CD4-positive, alpha-beta T cell treated with Interleukin-6 for 4 hours (primary cell): ENCODE measurements at regions not wholly inside any gene's neighbourhood (a gene's known extent, or its start where the extent isn't known, plus 50 kb on each side); places are given as distances from the start of the nearest gene placed in this dataset.

Experiments
- DNase-seq: peaks from one replicate; pipeline ENCODE4 v3.0.0-alpha.2; 2020; ENCODE audit warnings: mixed read lengths

DNA sequence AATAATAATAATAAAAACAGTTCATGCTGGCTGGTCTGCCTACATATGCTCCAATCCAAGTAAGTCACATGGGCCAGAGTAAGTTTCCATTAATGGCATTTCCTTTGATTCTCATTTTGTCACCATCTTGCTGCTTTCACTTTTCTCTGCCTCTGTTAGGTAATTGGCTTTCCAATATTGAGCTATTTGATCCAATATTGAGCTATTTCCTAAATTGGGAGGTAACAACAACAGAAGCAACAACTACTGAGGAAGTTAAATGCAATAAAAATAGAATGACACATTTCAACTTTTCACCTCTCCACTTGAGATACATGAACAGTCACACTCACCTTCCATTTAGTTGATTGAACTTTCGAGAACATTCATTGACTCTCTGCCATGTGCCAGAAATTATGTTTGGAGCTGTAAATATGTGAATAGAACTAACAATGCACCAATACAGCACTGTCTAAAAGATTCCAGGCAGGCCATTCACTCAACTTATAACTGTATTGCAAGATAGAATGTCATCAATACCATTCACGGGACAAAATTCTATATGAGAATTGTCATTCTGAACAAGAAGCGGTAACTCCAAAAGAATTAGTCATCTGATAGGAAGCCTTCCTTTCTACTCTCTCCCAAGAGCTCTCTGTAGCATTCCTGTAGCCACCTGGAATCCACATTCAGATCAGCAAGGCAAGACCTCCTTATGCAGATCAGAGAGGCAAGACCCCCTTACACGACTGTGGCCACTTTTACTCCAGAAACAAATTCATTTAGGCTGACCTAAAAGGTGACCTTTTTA lies 136.4 kb downstream of the PHLDA1 start:
- no peak for DNase-seq

DNA sequence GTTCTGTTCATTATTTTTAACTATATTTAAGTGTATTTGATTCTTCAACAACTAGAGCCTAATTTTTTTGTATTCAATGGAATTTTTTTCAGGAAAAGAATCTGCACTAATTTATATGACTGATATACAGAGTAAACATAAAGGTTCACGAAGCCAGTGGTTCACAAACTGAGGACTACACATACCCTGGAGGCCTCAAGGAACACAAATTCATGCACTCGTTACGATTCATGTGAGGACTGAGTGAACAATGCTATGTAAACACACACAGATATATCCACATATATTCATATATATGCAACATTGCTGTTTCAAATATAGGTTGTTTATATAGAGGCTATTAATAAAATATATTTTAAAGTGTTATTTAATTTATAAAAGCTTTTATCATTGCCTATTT lies 137.8 kb downstream of the PHLDA1 start:
- DNase-seq, result no peak

DNA sequence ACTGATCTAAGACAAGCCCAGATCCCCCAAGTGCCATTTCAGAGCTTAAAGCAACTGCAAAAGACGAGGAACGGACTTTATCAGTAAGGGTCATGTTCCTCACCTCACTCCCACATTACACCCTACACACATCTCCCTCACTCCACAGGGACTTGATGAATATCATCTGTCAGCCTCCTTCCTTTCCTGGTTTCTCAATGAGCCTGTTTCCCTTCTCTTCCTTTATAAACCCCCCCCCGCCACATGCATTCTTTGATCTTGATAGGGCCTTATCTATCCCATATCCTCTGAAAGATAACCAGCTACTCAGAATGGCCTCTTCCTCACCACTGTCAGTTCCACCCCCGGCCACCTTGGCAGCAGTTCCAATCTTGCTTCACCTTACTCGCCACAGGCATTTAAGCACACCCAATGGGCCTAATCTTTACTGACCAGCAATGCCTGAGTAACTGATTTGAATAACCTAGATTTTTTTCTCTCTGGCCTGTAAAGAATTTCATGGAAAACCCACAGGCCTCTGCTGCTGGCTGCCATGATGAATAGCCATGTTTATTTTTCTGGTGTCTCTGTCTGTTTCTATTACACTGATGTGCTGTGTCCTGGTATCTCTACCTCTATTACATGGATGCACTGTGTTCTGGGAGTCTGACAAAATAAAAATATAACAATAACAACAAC lies 138.7 kb downstream of the PHLDA1 start:
- DNase-seq, result no peak

DNA sequence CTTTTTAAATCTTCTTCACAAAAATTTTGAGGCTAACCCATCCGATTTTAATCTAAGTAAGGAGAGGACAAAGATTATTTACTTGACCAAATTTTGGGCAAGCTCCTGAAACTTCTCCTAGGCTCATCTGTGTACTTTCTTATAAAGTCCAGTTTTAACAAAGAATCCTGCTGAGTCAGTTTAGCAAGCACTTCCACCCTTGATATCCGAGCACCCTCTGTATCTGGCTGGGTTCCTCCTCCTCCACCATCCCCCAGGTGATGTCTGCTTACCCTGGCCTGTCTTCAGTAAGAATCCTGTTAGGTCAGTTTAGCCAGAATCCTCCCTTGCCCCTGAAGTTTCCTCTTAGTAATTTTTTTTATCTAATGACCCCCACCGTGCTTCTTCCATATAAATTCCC lies 140.5 kb downstream of the PHLDA1 start:
- no peak for DNase-seq

DNA sequence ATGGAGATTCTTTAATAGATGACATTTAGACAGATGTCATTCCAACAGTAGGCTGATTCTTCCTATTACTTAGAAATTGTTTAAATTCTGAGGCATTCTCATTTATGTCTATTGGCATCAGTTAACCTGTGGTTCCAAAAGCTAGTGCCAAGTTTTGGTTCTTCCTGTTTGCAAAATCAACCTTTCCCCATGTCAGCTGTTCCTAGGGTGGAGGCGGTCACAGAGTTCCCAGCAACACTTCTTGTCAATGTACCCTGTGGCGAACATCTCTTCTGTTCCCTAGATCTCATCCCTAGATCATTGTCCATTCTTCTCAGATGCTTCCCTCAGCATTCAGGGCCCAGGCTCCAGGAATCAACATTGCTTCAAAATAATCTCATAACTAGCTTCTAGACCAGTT lies 140.9 kb downstream of the PHLDA1 start:
- DNase-seq, result no peak

GRCh38 chr12:75890141-75890540 lies 141.4 kb downstream of the PHLDA1 start:
- no peak for DNase-seq

GRCh38 chr12:75888874-75889613 lies 142.5 kb downstream of the PHLDA1 start:
- no peak for DNase-seq

DNA sequence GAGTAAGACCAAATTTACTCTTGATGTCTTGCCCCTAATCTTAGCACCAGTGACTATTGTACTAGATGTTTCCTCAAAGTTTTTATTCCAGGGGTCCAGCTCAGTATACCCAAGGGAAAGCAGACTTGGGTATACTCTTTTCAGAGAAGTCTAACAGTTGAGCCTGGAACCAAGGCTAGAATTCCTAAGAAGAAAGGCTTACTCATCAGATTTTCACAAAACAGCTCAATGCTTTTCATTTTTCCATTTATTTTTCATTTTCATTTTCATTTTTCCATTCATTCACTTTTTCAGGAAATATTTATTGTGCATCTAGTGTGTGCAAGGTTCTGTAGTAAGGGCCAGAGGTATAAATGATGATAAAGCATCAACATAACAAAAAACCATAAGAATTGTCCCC lies 143.2 kb downstream of the PHLDA1 start:
- DNase-seq, result no peak

GRCh38 chr12:75887979-75888378 lies 143.6 kb downstream of the PHLDA1 start:
- no peak for DNase-seq

GRCh38 chr12:75884465-75884985 lies 147.1 kb downstream of the PHLDA1 start:
- DNase-seq, result no peak

GRCh38 chr12:75883241-75883640 lies 148.3 kb downstream of the PHLDA1 start:
- DNase-seq, result no peak

DNA sequence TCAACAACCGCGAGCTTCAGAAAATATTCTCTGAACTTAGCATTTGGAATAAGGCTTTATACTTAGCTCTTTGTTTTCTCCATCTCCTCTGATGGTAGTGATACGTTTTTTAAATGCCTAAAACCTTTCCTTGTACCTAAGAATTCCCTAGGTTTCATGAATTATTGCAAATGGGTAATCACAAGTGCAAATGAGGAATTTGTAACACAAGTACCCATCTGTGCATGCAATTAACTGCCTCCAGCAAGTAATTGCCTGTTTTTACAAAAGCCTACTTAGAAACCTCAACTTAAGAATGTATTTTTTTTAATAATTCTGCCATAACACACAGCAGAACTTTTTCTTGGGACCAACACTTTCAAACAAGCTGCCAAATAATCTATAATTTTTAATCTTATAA lies 149.2 kb downstream of the PHLDA1 start:
- no peak for DNase-seq

GRCh38 chr12:75881920-75882319 lies 149.7 kb downstream of the PHLDA1 start:
- no peak for DNase-seq

- no peak for DNase-seq
These were observed 153.6 kb downstream of the PHLDA1 start for GRCh38 chr12:75877763-75878621.

GRCh38 chr12:75876832-75877762 lies 154.5 kb downstream of the PHLDA1 start:
- DNase-seq, result no peak

- DNase-seq, result no peak
These were observed 157.1 kb downstream of the PHLDA1 start for GRCh38 chr12:75874441-75874840.

GRCh38 chr12:75872762-75873161 lies 158.8 kb downstream of the PHLDA1 start:
- DNase-seq, result no peak

DNA sequence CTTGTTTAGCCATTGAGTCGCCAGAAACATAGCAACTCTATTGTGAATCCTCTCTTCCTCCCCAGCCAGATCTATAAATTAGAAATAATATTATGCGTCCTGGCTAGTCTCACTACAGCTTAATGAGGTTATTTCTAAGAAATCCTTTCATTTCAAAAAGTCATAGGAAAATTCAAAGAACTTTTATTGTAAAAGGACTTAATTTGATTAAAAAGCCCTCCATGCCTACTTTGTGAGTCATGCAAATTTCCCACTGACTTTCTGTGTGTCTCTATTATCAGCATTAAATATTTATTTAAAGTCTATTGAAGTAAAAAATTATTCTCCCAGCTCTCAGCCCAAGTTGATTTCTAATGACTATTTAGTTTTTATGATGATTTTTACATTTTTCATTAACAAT lies 160.7 kb downstream of the PHLDA1 start:
- no peak for DNase-seq

DNA sequence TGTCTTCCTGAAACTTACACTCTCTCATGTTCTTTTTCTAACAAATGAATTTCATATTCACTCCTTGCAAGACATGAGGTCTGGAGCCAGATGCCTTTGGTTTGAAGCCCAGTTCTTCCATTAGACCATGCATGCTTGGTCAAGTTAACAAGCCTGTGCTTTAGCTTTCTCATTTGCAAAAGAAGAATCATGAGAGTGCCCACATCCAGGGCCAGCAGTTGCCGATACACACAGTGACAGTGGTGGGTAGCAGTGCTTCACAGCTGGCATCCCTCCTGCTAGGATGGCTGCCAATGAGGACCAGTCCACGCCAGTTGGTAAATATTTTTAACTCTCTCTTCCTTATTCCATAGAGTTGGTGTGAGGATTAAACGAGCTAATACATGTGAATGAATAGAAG lies 163.1 kb downstream of the PHLDA1 start:
- DNase-seq, result no peak

GRCh38 chr12:75865315-75865714 lies 166.3 kb downstream of the PHLDA1 start:
- no peak for DNase-seq

DNA sequence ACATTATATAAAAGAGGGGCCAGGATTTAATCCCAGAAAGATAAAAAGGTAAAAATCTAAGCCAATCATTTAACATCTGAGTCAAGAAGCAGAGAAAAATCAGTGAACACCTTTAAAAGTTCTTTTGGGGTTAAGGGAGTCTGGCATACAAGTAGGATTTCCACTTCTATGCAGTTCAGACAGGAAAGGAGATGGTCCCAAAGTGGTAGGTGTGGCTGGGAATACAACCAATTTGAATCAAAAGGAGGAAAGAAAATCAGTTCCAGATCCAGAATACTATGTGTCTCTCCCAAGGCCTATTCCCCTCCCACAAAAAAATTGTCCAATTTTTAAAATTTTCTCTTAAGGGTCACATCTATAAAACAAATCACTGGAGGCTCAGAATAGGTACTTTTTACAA lies 167.4 kb downstream of the PHLDA1 start:
- no peak for DNase-seq
